ENCODE measurements at regions not wholly inside any gene's neighbourhood (a gene's known extent, or its start where the extent isn't known, plus 50 kb on each side); places are given as distances from the start of the nearest gene placed in this dataset.

DNA sequence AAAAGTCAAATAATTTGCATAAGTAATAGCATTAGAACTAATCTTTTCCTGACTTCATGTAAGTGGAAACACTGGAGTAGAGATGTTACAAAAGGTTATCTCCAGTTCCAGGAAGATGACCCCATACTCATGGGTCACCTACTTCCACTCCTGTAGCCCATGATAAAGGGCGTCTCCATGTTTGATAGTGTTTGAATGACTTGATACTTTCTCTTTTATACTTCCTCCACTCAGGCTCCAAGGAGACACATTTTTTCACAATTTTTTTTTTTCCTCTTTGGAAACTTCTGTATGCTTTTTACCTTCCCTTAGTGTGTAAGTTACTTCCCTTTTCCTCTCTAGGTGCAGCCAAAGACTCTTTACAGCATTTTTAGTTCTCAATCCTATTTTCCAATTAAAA, 382.1 kb upstream of the B3GALT2 start:
- TF ChIP-seq CTCF (IDR thresholded peaks at IDR 0.05 in 4 of 5, conservative IDR thresholded peaks at IDR 0.05 in 1 of 5): no peak
- no peak for TF ChIP-seq POLR2A (IDR thresholded peaks at IDR 0.05)
